CD4-positive, alpha-beta memory T cell (primary cell): ENCODE measurements at regions not wholly inside any gene's neighbourhood (a gene's known extent, or its start where the extent isn't known, plus 50 kb on each side); places are given as distances from the start of the nearest gene placed in this dataset.

Experiments used
- CTCF ChIA-PET: fragments of 350-600 bp; sonication (Branson Sonifier 250); formaldehyde crosslinking; loops from one replicate; lab custom pipeline; 2021; ENCODE audit warnings: inconsistent platforms; ENCODE audit not compliant: partially characterized antibody; lab: Charles Lee
- POLR2A ChIA-PET: fragments of 350-600 bp; sonication (Branson Sonifier 250); formaldehyde crosslinking; loops from one replicate; lab custom pipeline; 2021; ENCODE audit not compliant: partially characterized antibody; lab: Charles Lee
- DNase-seq, 5 donors: peaks; one replicate each; pipeline versions ENCODE4 v3.0.0 to v3.0.0-alpha.2; 2020 to 2022; ENCODE audit warnings: mixed read lengths in 1 of 5
- H3K27ac ChIP-seq: one replicate; pipeline ENCODE4 v1.7.0; 2013; ENCODE audit warnings: low read depth, low read length
- H3K27me3 ChIP-seq: 2 replicates; pipeline ENCODE4 v1.7.0; 2013; ENCODE audit warnings: mild to moderate bottlenecking, low read length, moderate library complexity; ENCODE audit not compliant: insufficient read depth
- H3K36me3 ChIP-seq: 2 replicates; pipeline ENCODE4 v1.7.0; 2013; ENCODE audit warnings: mild to moderate bottlenecking, low read length, moderate library complexity; ENCODE audit not compliant: insufficient read depth
- H3K4me1 ChIP-seq: 2 replicates; pipeline ENCODE4 v1.7.0; 2013; ENCODE audit warnings: mild to moderate bottlenecking, low read length, moderate library complexity; ENCODE audit not compliant: insufficient read depth
- H3K4me3 ChIP-seq, 2 donors: one replicate each; pipeline ENCODE4 v1.7.0; 2013; ENCODE audit warnings: low read length in 2 of 2, mild to moderate bottlenecking in 1 of 2
- H3K9me3 ChIP-seq, 2 donors: one replicate each; pipeline ENCODE4 v1.7.0; 2013; ENCODE audit warnings: low read length in 2 of 2, control low read depth in 1 of 2; ENCODE audit not compliant: control insufficient read depth in 1 of 2
- H3K27ac Mint-ChIP-seq, 7 donors: one replicate each; pipeline ENCODE4 v1.8.0; 2020 to 2021; ENCODE audit warnings: mixed read lengths in 7 of 7, mild to moderate bottlenecking in 6 of 7, inconsistent platforms in 3 of 7, moderate library complexity in 3 of 7
- H3K27me3 Mint-ChIP-seq, 2 donors: one replicate each; pipeline ENCODE4 v1.8.0; 2020 to 2021; ENCODE audit warnings: mixed read lengths in 2 of 2
- H3K36me3 Mint-ChIP-seq, 2 donors: one replicate each; pipeline ENCODE4 v1.8.0; 2020 to 2021; ENCODE audit warnings: mixed read lengths in 2 of 2, inconsistent platforms in 1 of 2, mild to moderate bottlenecking in 1 of 2
- H3K4me1 Mint-ChIP-seq, 4 donors: one replicate each; pipeline ENCODE4 v1.8.0; 2020 to 2021; ENCODE audit warnings: mixed read lengths in 4 of 4, mild to moderate bottlenecking in 1 of 4
- H3K4me3 Mint-ChIP-seq, 8 donors: one replicate each; pipeline ENCODE4 v1.8.0; 2020 to 2021; ENCODE audit warnings: mixed read lengths in 8 of 8, mild to moderate bottlenecking in 7 of 8, moderate library complexity in 6 of 8, inconsistent platforms in 3 of 8
- H3K9me3 Mint-ChIP-seq, 8 donors: one replicate each; pipeline ENCODE4 v1.8.0; 2020 to 2021; ENCODE audit warnings: mixed read lengths in 8 of 8, mild to moderate bottlenecking in 5 of 8, inconsistent platforms in 3 of 8, moderate library complexity in 1 of 8
- intact Hi-C: fragments of 100-400 bp; cut with micrococcal nuclease; formaldehyde crosslinking; loops from one replicate; pipeline ENCODE4 v1.15.1; 2023

DNA sequence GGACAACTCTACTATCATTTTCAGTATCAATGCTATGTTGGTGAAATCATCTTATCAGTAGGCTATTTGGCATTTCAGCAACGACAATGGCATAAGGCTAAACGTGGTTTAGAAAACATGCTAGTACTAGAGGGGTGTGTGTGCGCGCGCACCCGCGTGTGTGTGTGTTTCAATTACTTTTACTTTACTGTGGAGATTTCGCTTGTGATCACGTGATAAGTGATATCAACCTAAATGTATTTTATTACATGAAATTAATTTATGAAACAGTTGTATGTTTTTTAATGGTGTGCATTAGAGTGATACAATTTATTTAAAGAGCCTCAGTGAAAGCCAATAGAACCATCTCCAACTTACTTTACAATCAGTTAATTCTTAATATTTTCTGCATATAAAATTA lies 587.9 kb upstream of the ITGA1 start:
- no peak overlapping the region for H3K27ac ChIP-seq
- CTCF ChIA-PET: no interaction called here
- H3K9me3 ChIP-seq: no peaks in the 10 kb centered on the region
- Mint-ChIP-seq H3K4me1 (no peaks in the 10 kb centered on the region), H3K27ac (no peak overlapping the region), H3K9me3 (peaks cover 0 to 8% (median 5%) of the 10 kb centered on the region in 8 donors), H3K4me3 (no peak overlapping the region), H3K27me3 (no peaks in the 10 kb centered on the region), H3K36me3 (no peaks in the 10 kb centered on the region)
- POLR2A ChIA-PET: no interaction called here
- H3K4me1 ChIP-seq: no peaks in the 10 kb centered on the region
- no peak overlapping the region for H3K4me3 ChIP-seq
- H3K27me3 ChIP-seq: no peaks in the 10 kb centered on the region
- H3K36me3 ChIP-seq: no peaks in the 10 kb centered on the region
- intact Hi-C loops: no loop called here
- DNase-seq: no peak

GRCh38 chr5:52202256-52202655 lies 585.5 kb upstream of the ITGA1 start:
- Mint-ChIP-seq H3K27me3 (no peaks in the 10 kb centered on the region), H3K36me3 (no peaks in the 10 kb centered on the region), H3K4me3 (no peak overlapping the region), H3K4me1 (no peaks in the 10 kb centered on the region), H3K9me3 (peaks cover 0 to 7% (median 4%) of the 10 kb centered on the region in 8 donors), H3K27ac (no peak overlapping the region)
- Histone ChIP-seq H3K4me3 (no peak overlapping the region), H3K9me3 (no peaks in the 10 kb centered on the region), H3K4me1 (no peaks in the 10 kb centered on the region), H3K27me3 (no peaks in the 10 kb centered on the region), H3K36me3 (no peaks in the 10 kb centered on the region), H3K27ac (no peak overlapping the region)
- no peak for DNase-seq
- intact Hi-C loops: no loop called here
- CTCF ChIA-PET: no interaction called here
- POLR2A ChIA-PET: no interaction called here

GRCh38 chr5:52204310-52204709 lies 583.4 kb upstream of the ITGA1 start:
- Mint-ChIP-seq H3K27ac (no peak overlapping the region), H3K27me3 (no peaks in the 10 kb centered on the region), H3K36me3 (no peaks in the 10 kb centered on the region), H3K4me1 (no peaks in the 10 kb centered on the region), H3K9me3 (peaks cover 0 to 7% (median 4%) of the 10 kb centered on the region in 8 donors), H3K4me3 (no peak overlapping the region)
- POLR2A ChIA-PET: no interaction called here
- no peak for DNase-seq
- no peaks in the 10 kb centered on the region for H3K27me3 ChIP-seq
- H3K27ac ChIP-seq: no peak overlapping the region
- intact Hi-C loops: no loop called here
- H3K4me3 ChIP-seq: no peak overlapping the region
- CTCF ChIA-PET: no interaction called here
- H3K4me1 ChIP-seq: no peaks in the 10 kb centered on the region
- no peaks in the 10 kb centered on the region for H3K9me3 ChIP-seq
- H3K36me3 ChIP-seq: no peaks in the 10 kb centered on the region
